Astrocyte of the hippocampus (primary cell): ENCODE measurements at regions not wholly inside any gene's neighbourhood (a gene's known extent, or its start where the extent isn't known, plus 50 kb on each side); places are given as distances from the start of the nearest gene placed in this dataset.

Experiments used
- DNase-seq: peaks from one replicate; pipeline ENCODE4 v3.0.0; 2011; ENCODE audit warnings: low read depth, low spot score

GRCh38 chr14:101025696-101026095, 122.2 kb upstream of the RTL1 start:
- no peak for DNase-seq

GRCh38 chr14:101026341-101026740, 122.8 kb upstream of the RTL1 start:
- no peak for DNase-seq

GRCh38 chr14:101027291-101027690, 123.8 kb upstream of the RTL1 start:
- no peak for DNase-seq

DNA sequence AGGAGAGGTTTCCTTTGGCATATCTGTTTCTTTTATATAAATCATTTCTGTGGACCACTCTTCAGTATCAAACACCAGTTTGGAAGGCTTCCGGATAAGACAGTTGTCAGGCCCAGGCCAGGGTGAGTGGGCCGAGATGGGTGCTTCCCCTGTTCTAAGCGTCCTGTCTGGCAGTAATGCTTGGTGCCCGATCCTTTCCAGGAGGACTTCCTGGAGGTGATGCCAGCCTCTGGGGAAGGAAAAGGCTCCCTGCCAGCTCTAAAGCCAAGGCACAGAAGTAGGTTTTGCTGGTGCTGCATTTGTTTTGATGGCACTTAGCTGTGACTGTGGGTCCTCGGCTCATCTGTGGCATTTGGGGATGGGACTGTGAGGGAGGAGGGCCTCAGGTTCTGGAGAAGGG, 124.4 kb upstream of the RTL1 start:
- no peak for DNase-seq

- no peak for DNase-seq
Observed at GRCh38 chr14:101028971-101029667, 125.6 kb upstream of the RTL1 start.

GRCh38 chr14:101029668-101030290, 126.3 kb upstream of the RTL1 start:
- DNase-seq, result no peak

GRCh38 chr14:101030586-101030985, 127.1 kb upstream of the RTL1 start:
- no peak for DNase-seq

DNA sequence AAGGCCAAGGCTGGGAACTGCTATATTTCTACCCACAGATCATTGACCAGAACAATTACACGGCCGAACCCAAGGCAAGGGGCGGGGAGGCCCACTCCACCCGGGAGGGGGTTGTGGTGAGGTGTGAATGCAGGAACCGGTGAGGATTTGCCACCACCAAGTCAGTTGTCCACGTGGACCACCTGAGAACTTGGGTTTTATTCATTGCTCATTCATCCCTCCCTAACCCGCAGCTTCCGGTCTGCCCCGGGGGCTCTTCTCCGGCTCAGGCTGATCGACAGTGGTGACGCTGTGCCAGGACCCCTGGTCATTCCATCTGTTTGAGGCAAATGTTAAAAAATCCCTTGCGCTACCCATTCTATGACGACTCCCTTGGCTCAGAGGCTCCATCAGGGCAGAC, 127.7 kb upstream of the RTL1 start:
- no peak for DNase-seq

DNA sequence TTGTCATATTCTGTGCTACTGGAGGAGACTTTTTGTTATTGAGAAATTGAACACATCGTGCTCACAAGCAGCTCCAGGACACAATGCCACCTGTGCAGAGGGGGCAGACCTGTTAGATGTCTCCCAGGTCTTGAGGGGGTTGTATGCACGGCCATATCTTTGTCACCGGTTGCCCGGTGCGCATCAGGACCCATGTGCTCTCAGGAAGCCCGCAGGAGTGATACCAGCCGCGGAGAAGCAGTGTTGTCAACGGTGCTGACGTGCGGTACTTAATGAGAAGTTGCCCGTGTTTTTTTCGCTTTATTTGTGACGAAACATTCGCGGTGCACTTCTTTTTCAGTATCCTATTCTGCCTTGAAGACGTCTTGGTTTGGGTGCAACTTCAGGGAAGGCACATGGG, 128.2 kb upstream of the RTL1 start:
- DNase-seq, result no peak

- DNase-seq, result no peak
Observed at GRCh38 chr14:101032433-101032832, 128.9 kb upstream of the RTL1 start.

- no peak for DNase-seq
Observed at GRCh38 chr14:101033006-101033405, 129.5 kb upstream of the RTL1 start.

GRCh38 chr14:101033446-101034165, 130.1 kb upstream of the RTL1 start:
- no peak for DNase-seq

DNA sequence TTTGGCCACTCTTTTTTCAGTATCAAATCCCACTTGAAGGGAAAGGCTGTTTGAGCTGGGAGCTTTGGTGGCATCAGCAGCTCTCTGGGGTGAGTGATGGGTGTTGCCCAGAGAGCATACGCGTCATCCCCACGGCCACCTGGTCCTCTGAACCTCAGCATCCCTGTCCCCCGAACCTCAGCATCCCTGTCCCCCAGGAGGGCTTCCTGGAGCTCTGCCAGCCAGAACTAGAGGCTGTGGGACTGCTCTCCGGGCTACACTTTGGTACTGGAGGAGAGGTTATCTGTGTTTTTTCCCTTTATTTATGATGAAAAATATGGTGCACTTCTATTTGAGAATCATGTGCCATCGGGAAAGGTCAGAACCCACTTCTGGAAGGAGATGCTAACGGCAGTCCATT, 131.5 kb upstream of the RTL1 start:
- no peak for DNase-seq

DNA sequence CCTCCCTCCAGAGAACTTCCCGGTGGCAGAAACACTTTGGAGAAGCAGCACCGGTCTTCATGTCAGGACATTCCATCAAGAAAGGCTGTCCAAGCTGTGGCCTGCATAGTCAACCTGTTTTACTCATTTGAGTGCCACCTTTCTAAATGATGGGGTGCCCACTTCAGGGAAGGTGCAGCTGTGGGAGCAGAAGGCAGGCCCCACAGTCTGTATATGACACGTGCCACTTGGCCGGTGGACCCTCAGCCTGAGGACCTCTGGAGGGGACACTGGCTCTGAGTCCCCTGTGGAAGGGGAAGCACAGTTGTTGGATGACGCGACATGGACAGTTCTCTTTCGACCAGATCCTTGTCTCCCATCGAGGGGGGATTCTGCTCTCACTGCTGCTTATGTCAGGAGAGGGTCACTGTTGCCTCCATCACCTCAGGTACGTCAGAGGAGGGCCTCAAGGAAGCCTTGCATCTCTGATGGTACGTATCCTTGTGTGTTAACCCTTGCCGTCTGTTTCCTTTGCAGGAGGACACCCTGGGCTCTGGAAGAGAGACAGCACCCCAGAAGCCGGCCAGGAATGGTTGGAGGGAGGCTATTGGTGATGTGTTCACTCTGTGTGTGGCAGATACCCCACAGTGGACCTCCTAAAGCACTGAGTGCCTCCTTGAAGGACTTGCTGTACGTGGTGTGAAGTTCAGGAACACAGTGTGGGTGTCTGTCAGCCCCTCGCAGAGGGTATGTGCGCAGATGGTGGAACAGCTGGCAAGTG, 132.1 kb upstream of the RTL1 start:
- DNase-seq, result no peak

- DNase-seq, result no peak
Observed at GRCh38 chr14:101037021-101037817, 133.7 kb upstream of the RTL1 start.

GRCh38 chr14:101039031-101039754, 135.7 kb upstream of the RTL1 start:
- no peak for DNase-seq

DNA sequence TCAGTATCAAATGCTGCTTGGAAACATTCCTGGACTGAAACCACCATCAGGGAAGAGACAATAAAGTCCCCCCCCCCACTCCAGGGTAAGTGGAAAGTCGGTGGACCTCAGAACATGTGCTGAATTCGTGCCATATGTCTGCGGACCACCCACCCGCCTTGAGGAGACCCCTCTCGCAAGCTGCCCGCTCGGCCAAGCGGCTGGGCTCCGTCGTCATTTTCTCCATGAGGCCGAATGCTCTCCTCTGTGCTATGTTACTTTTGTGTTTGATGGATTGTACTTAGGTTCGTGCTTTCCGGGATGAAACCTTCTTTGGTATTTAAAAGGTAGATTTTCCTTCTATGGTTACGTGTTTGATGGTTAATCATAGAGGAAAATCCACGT, 136.2 kb upstream of the RTL1 start:
- DNase-seq, result no peak

- DNase-seq, result no peak
Observed at GRCh38 chr14:101040538-101041442, 137.3 kb upstream of the RTL1 start.

- DNase-seq, result no peak
Observed at GRCh38 chr14:101043891-101044290, 140.4 kb upstream of the RTL1 start.

- DNase-seq, result no peak
Observed at GRCh38 chr14:101044741-101045140, 141.2 kb upstream of the RTL1 start.
